OCI-LY7 (cell line): ENCODE measurements at regions not wholly inside any gene's neighbourhood (a gene's known extent, or its start where the extent isn't known, plus 50 kb on each side); places are given as distances from the start of the nearest gene placed in this dataset.

Source experiments
- BruUV-seq: library from RNA; stranded (reverse); fragments of 400-500 nt; replicated peaks from 2 replicates; lab custom pipeline; 2021; lab: Mats Ljungman, UMichigan
- CTCF ChIA-PET: fragments of 300-600 bp; sonication (Branson Sonifier 250); formaldehyde crosslinking; loops from one replicate; lab custom pipeline; 2022; ENCODE audit warnings: antibody characterized with exemption; ENCODE audit not compliant: unreplicated experiment; lab: Charles Lee
- POLR2A ChIA-PET: fragments of 300-600 bp; sonication (Branson Sonifier 250); formaldehyde crosslinking; loops from one replicate; lab custom pipeline; 2022; ENCODE audit warnings: antibody characterized with exemption; lab: Charles Lee
- DNase-seq: peaks from one replicate; pipeline ENCODE4 v3.0.0-alpha.2; 2015; ENCODE audit warnings: low spot score
- H2AFZ ChIP-seq: fragments of 200-600 bp; sonication (generic), shearing (Covaris generic); 2 replicates; pipeline ENCODE4 v1.6.1; 2014; ENCODE audit warnings: mild to moderate bottlenecking, antibody characterized with exemption, low read length, moderate library complexity
- H3K27ac ChIP-seq: fragments of 200-600 bp; sonication (generic); 2 replicates; pipeline ENCODE4 v1.5.1; 2014; ENCODE audit warnings: mixed run types, low read depth, mild to moderate bottlenecking, moderate library complexity, low read length, inconsistent platforms; ENCODE audit not compliant: poor library complexity, severe bottlenecking
- H3K36me3 ChIP-seq: fragments of 200-600 bp; sonication (generic); 2 replicates; pipeline ENCODE4 v1.6.1; 2014; ENCODE audit warnings: mild to moderate bottlenecking, antibody characterized with exemption, low read length, moderate library complexity, mixed read lengths; ENCODE audit not compliant: insufficient read depth
- H3K4me1 ChIP-seq: fragments of 200-600 bp; sonication (generic); 2 replicates; pipeline ENCODE4 v1.5.1; 2014; ENCODE audit warnings: mild to moderate bottlenecking, low read length; ENCODE audit not compliant: insufficient read depth, poor library complexity, severe bottlenecking
- H3K4me2 ChIP-seq: fragments of 200-600 bp; sonication (generic); 2 replicates; pipeline ENCODE4 v1.6.1; 2014; ENCODE audit warnings: mild to moderate bottlenecking, low read length
- H3K4me3 ChIP-seq: fragments of 200-600 bp; sonication (generic); 2 replicates; pipeline ENCODE4 v1.5.1; 2014; ENCODE audit warnings: mild to moderate bottlenecking, low read depth, low read length; ENCODE audit not compliant: poor library complexity, severe bottlenecking
- H3K79me2 ChIP-seq: fragments of 200-600 bp; sonication (generic); 2 replicates; pipeline ENCODE4 v1.6.1; 2016; ENCODE audit warnings: low read depth, mild to moderate bottlenecking, low read length, moderate library complexity, mixed read lengths; ENCODE audit not compliant: insufficient read depth
- H3K9me2 ChIP-seq: fragments of 200-600 bp; sonication (generic); 2 replicates; pipeline ENCODE4 v1.6.1; 2016; ENCODE audit warnings: mild to moderate bottlenecking, low read length, mixed read lengths; ENCODE audit not compliant: insufficient read depth
- H3K9me3 ChIP-seq: fragments of 200-600 bp; sonication (generic); 2 replicates; pipeline ENCODE4 v1.6.1; 2014; ENCODE audit warnings: mild to moderate bottlenecking, mixed run types, low read length, mixed read lengths
- H4K20me1 ChIP-seq: fragments of 200-600 bp; sonication (generic); 2 replicates; pipeline ENCODE4 v1.6.1; 2014; ENCODE audit warnings: mild to moderate bottlenecking, antibody characterized with exemption, low read length, moderate library complexity, mixed read lengths; ENCODE audit not compliant: insufficient read depth
- EZH2phosphoT487 ChIP-seq: fragments of 200-600 bp; sonication (generic); IDR thresholded peaks from 2 replicates; pipeline ENCODE4 v1.6.1; 2018; ENCODE audit warnings: low read depth, borderline replicate concordance, mild to moderate bottlenecking, mixed run types, antibody characterized with exemption, low read length, moderate library complexity, mixed read lengths
- intact Hi-C: fragments of 100-400 bp; cut with micrococcal nuclease; formaldehyde crosslinking; loops from one replicate; pipeline ENCODE4 v1.10.0; 2022; ENCODE audit not compliant: unreplicated experiment
- TF ChIP-seq, protein P1 (sequence below): fragments of 200-600 bp; sonication (generic); conservative IDR thresholded peaks from 2 replicates; pipeline ENCODE4 v1.5.1; 2014; ENCODE audit warnings: mild to moderate bottlenecking, antibody characterized with exemption, low read length, moderate library complexity, mixed read lengths

DNA sequence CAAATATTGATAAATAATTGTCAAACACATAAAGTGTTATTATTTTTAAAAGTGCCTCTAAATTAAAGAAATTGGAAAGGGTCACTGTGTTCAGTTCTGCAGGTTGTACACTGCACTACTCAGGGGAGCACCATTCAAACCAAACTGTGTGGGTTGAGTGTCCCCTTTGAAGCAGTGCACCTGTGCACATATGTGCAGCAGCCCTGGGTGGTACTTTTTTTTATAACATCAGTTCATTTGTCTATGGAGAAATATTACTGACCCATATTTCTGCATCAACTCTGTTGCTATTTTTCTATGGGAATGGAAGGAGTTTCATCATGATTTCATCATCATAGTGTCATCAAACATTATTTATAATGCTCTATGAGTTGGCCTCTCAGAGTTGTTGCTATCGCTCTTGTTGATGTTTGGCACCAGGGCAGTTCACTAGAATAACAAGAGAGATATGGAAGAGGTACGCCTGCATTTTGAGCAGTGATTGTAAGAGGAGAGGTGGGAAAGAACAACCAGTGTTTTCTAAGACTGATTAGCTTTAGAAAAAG lies 457.6 kb downstream of the TFAP2A start:
- POLR2A ChIA-PET: no interaction called here

DNA sequence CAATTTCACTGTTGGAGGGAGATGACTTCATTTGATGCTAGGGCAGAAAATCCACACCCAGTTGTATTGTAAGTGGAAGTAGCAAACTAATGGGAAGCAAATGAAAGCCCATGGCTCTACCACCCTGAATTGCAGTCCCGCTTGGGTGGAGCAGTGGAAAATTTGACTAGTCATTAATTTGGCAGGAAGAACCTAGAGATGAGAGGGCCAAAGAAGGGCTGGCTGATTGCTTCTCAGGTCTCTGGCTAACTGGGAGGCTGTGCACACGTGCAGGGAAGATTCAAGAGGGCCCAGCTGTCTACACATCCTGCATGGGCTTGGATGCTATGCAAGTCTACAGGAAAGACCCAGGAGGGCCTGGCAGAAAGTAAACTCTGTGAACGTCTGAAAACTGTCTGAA lies 466.2 kb downstream of the TFAP2A start:
- no peaks in the 10 kb centered on the region for H3K9me2 ChIP-seq
- no peak overlapping the region for H2AFZ ChIP-seq
- BruUV-seq: no TSS peak
- no peaks in the 10 kb centered on the region for H4K20me1 ChIP-seq
- no peak overlapping the region for H3K27ac ChIP-seq
- no peaks in the 10 kb centered on the region for H3K9me3 ChIP-seq
- H3K4me1 ChIP-seq: no peaks in the 10 kb centered on the region
- no peaks in the 10 kb centered on the region for H3K79me2 ChIP-seq
- no peak overlapping the region for H3K4me3 ChIP-seq
- ChIA-PET POLR2A (no interaction called here), CTCF (no interaction called here)
- TF ChIP-seq EZH2phosphoT487: no peak
- TF ChIP-seq, protein P1, sequence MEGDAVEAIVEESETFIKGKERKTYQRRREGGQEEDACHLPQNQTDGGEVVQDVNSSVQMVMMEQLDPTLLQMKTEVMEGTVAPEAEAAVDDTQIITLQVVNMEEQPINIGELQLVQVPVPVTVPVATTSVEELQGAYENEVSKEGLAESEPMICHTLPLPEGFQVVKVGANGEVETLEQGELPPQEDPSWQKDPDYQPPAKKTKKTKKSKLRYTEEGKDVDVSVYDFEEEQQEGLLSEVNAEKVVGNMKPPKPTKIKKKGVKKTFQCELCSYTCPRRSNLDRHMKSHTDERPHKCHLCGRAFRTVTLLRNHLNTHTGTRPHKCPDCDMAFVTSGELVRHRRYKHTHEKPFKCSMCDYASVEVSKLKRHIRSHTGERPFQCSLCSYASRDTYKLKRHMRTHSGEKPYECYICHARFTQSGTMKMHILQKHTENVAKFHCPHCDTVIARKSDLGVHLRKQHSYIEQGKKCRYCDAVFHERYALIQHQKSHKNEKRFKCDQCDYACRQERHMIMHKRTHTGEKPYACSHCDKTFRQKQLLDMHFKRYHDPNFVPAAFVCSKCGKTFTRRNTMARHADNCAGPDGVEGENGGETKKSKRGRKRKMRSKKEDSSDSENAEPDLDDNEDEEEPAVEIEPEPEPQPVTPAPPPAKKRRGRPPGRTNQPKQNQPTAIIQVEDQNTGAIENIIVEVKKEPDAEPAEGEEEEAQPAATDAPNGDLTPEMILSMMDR: no peak
- DNase-seq: no peak
- intact Hi-C loops: no loop called here
- no peak overlapping the region for H3K4me2 ChIP-seq
- H3K36me3 ChIP-seq: no peaks in the 10 kb centered on the region

More for the DNA sequence above, 457.6 kb downstream of the TFAP2A start:
- no TSS peak for BruUV-seq
- H3K4me2 ChIP-seq: no peak overlapping the region
- TF ChIP-seq, protein P1: no peak
- TF ChIP-seq EZH2phosphoT487: no peak
- H3K4me1 ChIP-seq: no peaks in the 10 kb centered on the region
- no peaks in the 10 kb centered on the region for H3K36me3 ChIP-seq
- no peak overlapping the region for H2AFZ ChIP-seq
- no peaks in the 10 kb centered on the region for H3K9me2 ChIP-seq
- H3K27ac ChIP-seq: no peak overlapping the region
- CTCF ChIA-PET: no interaction called here
- no peak for DNase-seq
- H3K79me2 ChIP-seq: no peaks in the 10 kb centered on the region
- no peaks in the 10 kb centered on the region for H4K20me1 ChIP-seq
- H3K9me3 ChIP-seq: no peaks in the 10 kb centered on the region
- intact Hi-C loops: no loop called here
- no peak overlapping the region for H3K4me3 ChIP-seq

DNA sequence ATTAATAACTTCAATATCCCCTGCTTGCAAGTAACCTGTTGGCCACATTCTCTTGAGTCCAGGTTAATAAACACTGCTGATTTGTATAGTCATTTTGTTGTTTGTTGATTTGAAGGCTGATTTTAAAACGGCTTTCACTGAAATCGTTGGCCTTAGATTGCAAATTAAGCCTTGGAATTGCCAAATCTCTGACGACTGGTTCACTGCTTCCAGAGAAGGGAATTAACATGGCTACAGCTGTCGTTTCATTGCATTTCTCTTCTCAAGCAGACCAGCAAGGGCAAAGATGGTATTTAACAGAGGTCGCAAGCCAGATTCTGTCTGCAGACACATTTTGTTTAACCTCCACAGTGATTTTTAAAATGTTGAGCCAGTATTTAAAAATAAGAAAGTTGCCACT lies 470.9 kb downstream of the TFAP2A start:
- H3K4me3 ChIP-seq: no peak overlapping the region
- CTCF ChIA-PET: no interaction called here
- TF ChIP-seq EZH2phosphoT487: no peak
- TF ChIP-seq, protein P1: no peak
- no peaks in the 10 kb centered on the region for H3K9me3 ChIP-seq
- no peak overlapping the region for H2AFZ ChIP-seq
- no peaks in the 10 kb centered on the region for H3K36me3 ChIP-seq
- H3K79me2 ChIP-seq: no peaks in the 10 kb centered on the region
- BruUV-seq: no TSS peak
- DNase-seq: no peak
- intact Hi-C loops: no loop called here
- no peaks in the 10 kb centered on the region for H3K9me2 ChIP-seq
- no peaks in the 10 kb centered on the region for H3K4me1 ChIP-seq
- no peak overlapping the region for H3K27ac ChIP-seq
- no peak overlapping the region for H3K4me2 ChIP-seq
- POLR2A ChIA-PET: no interaction called here
- H4K20me1 ChIP-seq: no peaks in the 10 kb centered on the region
